ENCODE measurements at regions not wholly inside any gene's neighbourhood (a gene's known extent, or its start where the extent isn't known, plus 50 kb on each side); places are given as distances from the start of the nearest gene placed in this dataset.

- TF ChIP-seq, protein P1, sequence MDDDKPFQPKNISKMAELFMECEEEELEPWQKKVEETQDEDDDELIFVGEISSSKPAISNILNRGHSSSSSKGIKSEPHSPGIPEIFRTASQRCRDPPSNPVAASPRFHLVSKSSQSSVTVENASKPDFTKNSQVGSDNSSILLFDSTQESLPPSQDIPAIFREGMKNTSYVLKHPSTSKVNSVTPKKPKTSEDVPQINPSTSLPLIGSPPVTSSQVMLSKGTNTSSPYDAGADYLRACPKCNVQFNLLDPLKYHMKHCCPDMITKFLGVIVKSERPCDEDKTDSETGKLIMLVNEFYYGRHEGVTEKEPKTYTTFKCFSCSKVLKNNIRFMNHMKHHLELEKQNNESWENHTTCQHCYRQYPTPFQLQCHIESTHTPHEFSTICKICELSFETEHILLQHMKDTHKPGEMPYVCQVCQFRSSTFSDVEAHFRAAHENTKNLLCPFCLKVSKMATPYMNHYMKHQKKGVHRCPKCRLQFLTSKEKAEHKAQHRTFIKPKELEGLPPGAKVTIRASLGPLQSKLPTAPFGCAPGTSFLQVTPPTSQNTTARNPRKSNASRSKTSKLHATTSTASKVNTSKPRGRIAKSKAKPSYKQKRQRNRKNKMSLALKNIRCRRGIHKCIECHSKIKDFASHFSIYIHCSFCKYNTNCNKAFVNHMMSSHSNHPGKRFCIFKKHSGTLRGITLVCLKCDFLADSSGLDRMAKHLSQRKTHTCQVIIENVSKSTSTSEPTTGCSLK (tag by site-specific recombination; IDR thresholded peaks at IDR 0.05): no peak
Observed at GRCh38 chr1:208332036-208332773, 88.0 kb upstream of the PLXNA2 start (continued).

DNA sequence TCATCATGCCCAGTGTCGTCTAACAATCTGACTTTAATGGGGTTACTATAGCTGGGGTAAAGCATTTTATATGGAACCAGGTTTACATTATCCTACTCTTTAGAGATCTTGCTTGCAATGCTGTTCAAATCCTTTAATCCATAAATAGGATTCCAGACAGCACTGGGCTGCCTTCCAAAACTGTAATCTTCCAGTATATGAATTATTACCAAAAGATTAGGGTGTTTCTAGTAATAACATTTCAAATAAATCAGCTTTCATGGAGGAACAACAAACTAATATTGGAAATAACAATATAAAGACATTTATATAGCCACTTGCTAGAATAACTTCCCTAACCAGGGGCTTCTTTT is 88.6 kb upstream of the PLXNA2 start:
- TF ChIP-seq, protein P2, sequence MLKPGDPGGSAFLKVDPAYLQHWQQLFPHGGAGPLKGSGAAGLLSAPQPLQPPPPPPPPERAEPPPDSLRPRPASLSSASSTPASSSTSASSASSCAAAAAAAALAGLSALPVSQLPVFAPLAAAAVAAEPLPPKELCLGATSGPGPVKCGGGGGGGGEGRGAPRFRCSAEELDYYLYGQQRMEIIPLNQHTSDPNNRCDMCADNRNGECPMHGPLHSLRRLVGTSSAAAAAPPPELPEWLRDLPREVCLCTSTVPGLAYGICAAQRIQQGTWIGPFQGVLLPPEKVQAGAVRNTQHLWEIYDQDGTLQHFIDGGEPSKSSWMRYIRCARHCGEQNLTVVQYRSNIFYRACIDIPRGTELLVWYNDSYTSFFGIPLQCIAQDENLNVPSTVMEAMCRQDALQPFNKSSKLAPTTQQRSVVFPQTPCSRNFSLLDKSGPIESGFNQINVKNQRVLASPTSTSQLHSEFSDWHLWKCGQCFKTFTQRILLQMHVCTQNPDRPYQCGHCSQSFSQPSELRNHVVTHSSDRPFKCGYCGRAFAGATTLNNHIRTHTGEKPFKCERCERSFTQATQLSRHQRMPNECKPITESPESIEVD (tag by site-specific recombination; IDR thresholded peaks at IDR 0.05): 0 out of 2 replicates have a peak, but pooled peaks have one; percentile 8
- TF ChIP-seq ZNF112 (tag by site-specific recombination; IDR thresholded peaks at IDR 0.05) (no peak), ZNF354C (tag by site-specific recombination; IDR thresholded peaks at IDR 0.05; ENCODE audit: borderline replicate concordance, low read depth) (no peak)
- no peaks in the 10 kb centered on the region for H3K4me1 ChIP-seq (ENCODE audit: control insufficient read depth, insufficient read depth, low read length)
- H3K27ac ChIP-seq (ENCODE audit: extremely low read depth, low read depth, low read length): no peak overlapping the region
- CTCF ChIA-PET: no interaction called here
- H3K9me3 ChIP-seq (ENCODE audit: control insufficient read depth, insufficient read depth, low read depth, low read length): no peaks in the 10 kb centered on the region
- H3K36me3 ChIP-seq (ENCODE audit: control insufficient read depth in 2 of 2, insufficient read depth in 1 of 2, low read length in 2 of 2): no peaks in the 10 kb centered on the region
- no peak overlapping the region for H3K4me3 ChIP-seq (ENCODE audit: low read depth, low read length)
- POLR2A ChIA-PET: interaction anchor here (0.6 kb wide), 1 partner anchor 305 kb away, joined by 3 read pairs; no protein-coding TSS in a partner anchor

GRCh38 chr1:208333676-208334075 is 89.5 kb upstream of the PLXNA2 start:
- ChIA-PET CTCF (interaction anchor here (0.7 to 1.0 kb wide), 2 partner anchors 64 to 65 kb away, joined by 3 to 4 read pairs; no protein-coding TSS in a partner anchor), POLR2A (no interaction called here)
- Histone ChIP-seq H3K4me3 (ENCODE audit: low read depth, low read length) (no peak overlapping the region), H3K9me3 (ENCODE audit: control insufficient read depth, insufficient read depth, low read depth, low read length) (no peaks in the 10 kb centered on the region), H3K4me1 (ENCODE audit: control insufficient read depth, insufficient read depth, low read length) (no peaks in the 10 kb centered on the region), H3K27ac (ENCODE audit: extremely low read depth, low read depth, low read length) (no peak overlapping the region), H3K36me3 (ENCODE audit: control insufficient read depth in 2 of 2, insufficient read depth in 1 of 2, low read length in 2 of 2) (no peaks in the 10 kb centered on the region)
- TF ChIP-seq, protein P2 (tag by site-specific recombination; IDR thresholded peaks at IDR 0.05): no peak
- TF ChIP-seq ZXDB (tag by site-specific recombination; IDR thresholded peaks at IDR 0.05): no peak
- no peak for TF ChIP-seq SCRT1 (tag by site-specific recombination; IDR thresholded peaks at IDR 0.05; ENCODE audit: borderline replicate concordance)
- no peak for TF ChIP-seq ZNF221 (tag by site-specific recombination; IDR thresholded peaks at IDR 0.05; ENCODE audit: borderline replicate concordance)
- TF ChIP-seq ZNF513 (tag by site-specific recombination; IDR thresholded peaks at IDR 0.05): no peak
- TF ChIP-seq ZNF433 (tag by site-specific recombination; IDR thresholded peaks at IDR 0.05; ENCODE audit: low read depth): no peak
- TF ChIP-seq ZNF623 (tag by site-specific recombination; IDR thresholded peaks at IDR 0.05): no peak
- no peak for TF ChIP-seq ZNF350 (tag by site-specific recombination; IDR thresholded peaks at IDR 0.05)
- no peak for TF ChIP-seq ELK4 (IDR thresholded peaks at IDR 0.05; ENCODE audit: borderline replicate concordance, low read depth, low read length)
- no peak for TF ChIP-seq ZNF600 (tag by site-specific recombination; IDR thresholded peaks at IDR 0.05)
- no peak for TF ChIP-seq HOXD13 (CRISPR knock-in tag; IDR thresholded peaks at IDR 0.05; ENCODE audit: borderline replicate concordance)
- TF ChIP-seq INSM2 (tag by site-specific recombination; IDR thresholded peaks at IDR 0.05): no peak
- no peak for TF ChIP-seq MYNN (tag by site-specific recombination; IDR thresholded peaks at IDR 0.05; ENCODE audit: borderline replicate concordance)
- TF ChIP-seq ZNF830 (tag by site-specific recombination; IDR thresholded peaks at IDR 0.05; ENCODE audit: low read depth): no peak
- TF ChIP-seq ZNF449 (tag by site-specific recombination; IDR thresholded peaks at IDR 0.05): no peak
